ENCODE measurements at regions not wholly inside any gene's neighbourhood (a gene's known extent, or its start where the extent isn't known, plus 50 kb on each side); places are given as distances from the start of the nearest gene placed in this dataset.
"Not testable (repeated sequence)": the region's sequence is repeated elsewhere in the genome, so short reads cannot be mapped to it uniquely, and the experiment has no call there.

GRCh38 chr18:30787410-30787809 is 255.1 kb downstream of the DSC3 start:
- TF ChIP-seq CTCF (conservative IDR thresholded peaks at IDR 0.05; ENCODE audit: low read depth, low read length) (no peak), EZH2 (IDR thresholded peaks at IDR 0.05; ENCODE audit: borderline replicate concordance, low read depth, low read length, poor library complexity, severe bottlenecking) (no peak)
- Histone ChIP-seq H3K4me3 (ENCODE audit: low read depth, low read length, poor library complexity, severe bottlenecking) (no peak overlapping the region), H3K4me1 (ENCODE audit: insufficient read depth, low read length, poor library complexity, severe bottlenecking) (no peaks in the 10 kb centered on the region), H3K36me3 (ENCODE audit: insufficient read depth, low read length, poor library complexity, severe bottlenecking) (no peaks in the 10 kb centered on the region), H3K9me3 (ENCODE audit: low read depth, low read length, poor library complexity, severe bottlenecking) (peaks cover 21% of the 10 kb centered on the region), H3K27ac (ENCODE audit: low read depth, low read length, poor library complexity, severe bottlenecking) (no peak overlapping the region), H3K27me3 (replicated peaks; ENCODE audit: insufficient read depth, low read depth, low read length, poor library complexity) (no peaks in the 10 kb centered on the region)
- intact Hi-C loops (cut with micrococcal nuclease; ENCODE audit: unreplicated experiment): no loop called here
- CTCF ChIA-PET: no interaction called here
- no peak for DNase-seq (ENCODE audit: low spot score)
- BruUV-seq (replicated peaks): no TSS peak
- POLR2A ChIA-PET (ENCODE audit: low non-redundant PET): no interaction called here

GRCh38 chr18:30781601-30782000 is 260.9 kb downstream of the DSC3 start:
- CTCF ChIA-PET: no interaction called here
- no TSS peak for BruUV-seq (replicated peaks)
- Histone ChIP-seq H3K4me1 (ENCODE audit: insufficient read depth, low read length, poor library complexity, severe bottlenecking) (no peaks in the 10 kb centered on the region), H3K36me3 (ENCODE audit: insufficient read depth, low read length, poor library complexity, severe bottlenecking) (no peaks in the 10 kb centered on the region), H3K4me3 (ENCODE audit: low read depth, low read length, poor library complexity, severe bottlenecking) (no peak overlapping the region), H3K27ac (ENCODE audit: low read depth, low read length, poor library complexity, severe bottlenecking) (no peak overlapping the region), H3K27me3 (replicated peaks; ENCODE audit: insufficient read depth, low read depth, low read length, poor library complexity) (no peaks in the 10 kb centered on the region), H3K9me3 (ENCODE audit: low read depth, low read length, poor library complexity, severe bottlenecking) (peaks cover 25% of the 10 kb centered on the region)
- DNase-seq (ENCODE audit: low spot score): no peak
- POLR2A ChIA-PET (ENCODE audit: low non-redundant PET): no interaction called here
- intact Hi-C loops (cut with micrococcal nuclease; ENCODE audit: unreplicated experiment): no loop called here
- TF ChIP-seq EZH2 (IDR thresholded peaks at IDR 0.05; ENCODE audit: borderline replicate concordance, low read depth, low read length, poor library complexity, severe bottlenecking) (no peak), CTCF (conservative IDR thresholded peaks at IDR 0.05; ENCODE audit: low read depth, low read length) (no peak)

- no peaks in the 10 kb centered on the region for H3K4me1 ChIP-seq (ENCODE audit: insufficient read depth, low read length, poor library complexity, severe bottlenecking)
- no TSS peak for BruUV-seq (replicated peaks)
- TF ChIP-seq EZH2 (IDR thresholded peaks at IDR 0.05; ENCODE audit: borderline replicate concordance, low read depth, low read length, poor library complexity, severe bottlenecking) (no peak), CTCF (conservative IDR thresholded peaks at IDR 0.05; ENCODE audit: low read depth, low read length) (no peak)
- ChIA-PET POLR2A (ENCODE audit: low non-redundant PET) (no interaction called here), CTCF (no interaction called here)
- no peaks in the 10 kb centered on the region for H3K36me3 ChIP-seq (ENCODE audit: insufficient read depth, low read length, poor library complexity, severe bottlenecking)
- intact Hi-C loops (cut with micrococcal nuclease; ENCODE audit: unreplicated experiment): no loop called here
- H3K4me3 ChIP-seq (ENCODE audit: low read depth, low read length, poor library complexity, severe bottlenecking): no peak overlapping the region
- H3K9me3 ChIP-seq (ENCODE audit: low read depth, low read length, poor library complexity, severe bottlenecking): peaks cover 7% of the 10 kb centered on the region
- H3K27me3 ChIP-seq (replicated peaks; ENCODE audit: insufficient read depth, low read depth, low read length, poor library complexity): no peaks in the 10 kb centered on the region
- H3K27ac ChIP-seq (ENCODE audit: low read depth, low read length, poor library complexity, severe bottlenecking): no peak overlapping the region
- DNase-seq (ENCODE audit: low spot score): no peak
Observed at GRCh38 chr18:30775629-30776028, 266.9 kb downstream of the DSC3 start.

GRCh38 chr18:30772170-30772569 is 270.4 kb downstream of the DSC3 start:
- CTCF ChIA-PET; DNase-seq (ENCODE audit: low spot score); H3K4me1 ChIP-seq (ENCODE audit: insufficient read depth, low read length, poor library complexity, severe bottlenecking); H3K36me3 ChIP-seq (ENCODE audit: insufficient read depth, low read length, poor library complexity, severe bottlenecking); H3K27me3 ChIP-seq (replicated peaks; ENCODE audit: insufficient read depth, low read depth, low read length, poor library complexity); POLR2A ChIA-PET (ENCODE audit: low non-redundant PET); BruUV-seq (replicated peaks); H3K27ac ChIP-seq (ENCODE audit: low read depth, low read length, poor library complexity, severe bottlenecking); H3K4me3 ChIP-seq (ENCODE audit: low read depth, low read length, poor library complexity, severe bottlenecking); intact Hi-C loops (cut with micrococcal nuclease; ENCODE audit: unreplicated experiment): not testable (repeated sequence)
- H3K9me3 ChIP-seq (ENCODE audit: low read depth, low read length, poor library complexity, severe bottlenecking): peaks cover 19% of the 10 kb centered on the region

Measured in A673 (cell line).